ENCODE measurements at regions not wholly inside any gene's neighbourhood (a gene's known extent, or its start where the extent isn't known, plus 50 kb on each side); places are given as distances from the start of the nearest gene placed in this dataset.
"Not testable (repeated sequence)": the region's sequence is repeated elsewhere in the genome, so short reads cannot be mapped to it uniquely, and the experiment has no call there.

- H3K4me3 ChIP-seq (ENCODE audit: low read length) = no peak overlapping the region
- H3K27ac Mint-ChIP-seq = no peak overlapping the region
- no peak for ATAC-seq (ENCODE audit: poor library complexity)
- no peaks in the 10 kb centered on the region for H3K4me1 Mint-ChIP-seq (ENCODE audit: low read depth)
- H3K36me3 Mint-ChIP-seq (ENCODE audit: low read depth) = no peaks in the 10 kb centered on the region
- TF ChIP-seq CTCF (IDR thresholded peaks at IDR 0.05) = no peak
- CTCF ChIA-PET = no interaction called here
- peaks cover 18% of the 10 kb centered on the region for H3K9me3 Mint-ChIP-seq
- no peaks in the 10 kb centered on the region for H3K4me1 ChIP-seq (ENCODE audit: insufficient read depth, low read length)
- peaks cover 14 to 18% of the 10 kb centered on the region in 2 experiments for H3K9me3 ChIP-seq (ENCODE audit: control insufficient read depth in 1 of 2, insufficient read depth in 1 of 2, low read length in 2 of 2)
- H3K27me3 ChIP-seq (ENCODE audit: control insufficient read depth in 1 of 2, insufficient read depth in 2 of 2, low read length in 2 of 2) = no peaks in the 10 kb centered on the region
- H3K36me3 ChIP-seq (ENCODE audit: insufficient read depth, low read length) = no peaks in the 10 kb centered on the region
- H3K4me3 Mint-ChIP-seq = no peak overlapping the region
- peaks cover 9% of the 10 kb centered on the region for H3K27me3 Mint-ChIP-seq
- intact Hi-C loops (cut with DNase I, micrococcal nuclease) = no loop called here
- POLR2A ChIA-PET = no interaction called here
- DNase-seq = no peak
- H3K27ac ChIP-seq (ENCODE audit: low read depth in 1 of 2, low read length in 2 of 2) = no peak overlapping the region
Measured at GRCh38 chr2:189995679-189996078, 66.8 kb downstream of the MSTN start.

GRCh38 chr2:189982780-189983394, 79.6 kb downstream of the MSTN start:
- ATAC-seq (ENCODE audit: poor library complexity) (no peak), DNase-seq (no peak)
- ChIA-PET POLR2A (no interaction called here), CTCF (no interaction called here)
- no peaks in the 10 kb centered on the region for H3K4me1 ChIP-seq (ENCODE audit: insufficient read depth, low read length)
- Mint-ChIP-seq H3K27me3 (no peaks in the 10 kb centered on the region), H3K27ac (no peak overlapping the region), H3K9me3 (peaks cover 28% of the 10 kb centered on the region), H3K4me3 (no peak overlapping the region), H3K36me3 (ENCODE audit: low read depth) (no peaks in the 10 kb centered on the region), H3K4me1 (ENCODE audit: low read depth) (no peaks in the 10 kb centered on the region)
- peaks cover 0 to 35% of the 10 kb centered on the region in 2 experiments for H3K9me3 ChIP-seq (ENCODE audit: control insufficient read depth in 1 of 2, insufficient read depth in 1 of 2, low read length in 2 of 2)
- H3K27ac ChIP-seq (ENCODE audit: low read depth in 1 of 2, low read length in 2 of 2) = no peak overlapping the region
- TF ChIP-seq CTCF (IDR thresholded peaks at IDR 0.05) = no peak
- no peaks in the 10 kb centered on the region for H3K36me3 ChIP-seq (ENCODE audit: insufficient read depth, low read length)
- no peak overlapping the region for H3K4me3 ChIP-seq (ENCODE audit: low read length)
- peaks cover 0 to 3% of the 10 kb centered on the region in 2 experiments for H3K27me3 ChIP-seq (ENCODE audit: control insufficient read depth in 1 of 2, insufficient read depth in 2 of 2, low read length in 2 of 2)
- intact Hi-C loops (cut with DNase I, micrococcal nuclease) = no loop called here

GRCh38 chr2:189982087-189982486, 80.4 kb downstream of the MSTN start:
- H3K4me3 Mint-ChIP-seq = no peak overlapping the region
- peaks cover 23% of the 10 kb centered on the region for H3K9me3 Mint-ChIP-seq
- DNase-seq (no peak), ATAC-seq (ENCODE audit: poor library complexity) (no peak)
- no peaks in the 10 kb centered on the region for H3K4me1 Mint-ChIP-seq (ENCODE audit: low read depth)
- POLR2A ChIA-PET = no interaction called here
- Histone ChIP-seq H3K4me3 (ENCODE audit: low read length) (no peak overlapping the region), H3K9me3 (ENCODE audit: control insufficient read depth in 1 of 2, insufficient read depth in 1 of 2, low read length in 2 of 2) (peaks cover 0 to 35% of the 10 kb centered on the region in 2 experiments), H3K36me3 (ENCODE audit: insufficient read depth, low read length) (no peaks in the 10 kb centered on the region), H3K27ac (ENCODE audit: low read depth in 1 of 2, low read length in 2 of 2) (no peak overlapping the region), H3K4me1 (ENCODE audit: insufficient read depth, low read length) (no peaks in the 10 kb centered on the region), H3K27me3 (ENCODE audit: control insufficient read depth in 1 of 2, insufficient read depth in 2 of 2, low read length in 2 of 2) (peaks cover 0 to 3% of the 10 kb centered on the region in 2 experiments)
- TF ChIP-seq CTCF (IDR thresholded peaks at IDR 0.05) = no peak
- H3K27ac Mint-ChIP-seq = no peak overlapping the region
- H3K36me3 Mint-ChIP-seq (ENCODE audit: low read depth) = no peaks in the 10 kb centered on the region
- CTCF ChIA-PET = no interaction called here
- H3K27me3 Mint-ChIP-seq = peaks cover 6% of the 10 kb centered on the region
- intact Hi-C loops (cut with DNase I, micrococcal nuclease) = no loop called here

DNA sequence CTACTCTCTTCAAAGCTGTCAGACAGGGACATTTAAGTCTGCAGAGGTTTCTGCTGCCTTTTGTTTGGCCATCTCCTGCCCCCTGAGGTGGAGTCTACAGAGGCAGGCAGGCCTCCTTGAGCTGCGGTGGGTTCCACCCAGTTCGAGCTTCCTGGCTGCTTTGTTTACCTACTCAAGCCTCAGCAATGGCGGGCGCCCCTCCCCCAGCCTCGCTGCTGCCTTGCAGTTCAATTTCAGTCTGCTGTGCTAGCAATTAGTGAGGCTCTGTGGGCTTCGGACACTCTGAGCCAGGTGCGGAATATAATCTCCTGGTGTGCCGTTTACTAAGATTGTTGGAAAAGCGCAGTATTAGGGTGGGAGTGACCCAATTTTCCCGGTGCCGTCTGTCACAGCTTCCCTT, 86.0 kb downstream of the MSTN start:
- intact Hi-C loops (cut with DNase I, micrococcal nuclease); POLR2A ChIA-PET; H3K36me3 Mint-ChIP-seq (ENCODE audit: low read depth); H3K4me1 ChIP-seq (ENCODE audit: insufficient read depth, low read length); H3K9me3 ChIP-seq (ENCODE audit: control insufficient read depth in 1 of 2, insufficient read depth in 1 of 2, low read length in 2 of 2); H3K27ac Mint-ChIP-seq; H3K4me3 ChIP-seq (ENCODE audit: low read length); H3K36me3 ChIP-seq (ENCODE audit: insufficient read depth, low read length); H3K27ac ChIP-seq (ENCODE audit: low read depth in 1 of 2, low read length in 2 of 2); CTCF ChIA-PET; H3K27me3 ChIP-seq (ENCODE audit: control insufficient read depth in 1 of 2, insufficient read depth in 2 of 2, low read length in 2 of 2); DNase-seq; ATAC-seq (ENCODE audit: poor library complexity); H3K4me3 Mint-ChIP-seq; H3K4me1 Mint-ChIP-seq (ENCODE audit: low read depth): not testable (repeated sequence)
- H3K9me3 Mint-ChIP-seq = peaks cover 11% of the 10 kb centered on the region
- peaks cover 18% of the 10 kb centered on the region for H3K27me3 Mint-ChIP-seq

All from CD4-positive, alpha-beta T cell (primary cell).